ENCODE measurements at regions not wholly inside any gene's neighbourhood (a gene's known extent, or its start where the extent isn't known, plus 50 kb on each side); places are given as distances from the start of the nearest gene placed in this dataset.

GRCh38 chr14:101101456-101102056 lies 198.0 kb upstream of the RTL1 start:
- DNase-seq = no peak
- H3K9me3 ChIP-seq = no peaks in the 10 kb centered on the region
- H3K27me3 ChIP-seq (ENCODE audit: insufficient read depth) = no peaks in the 10 kb centered on the region
- H4K20me1 ChIP-seq (ENCODE audit: insufficient read depth) = no peaks in the 10 kb centered on the region
- no peak overlapping the region for H2AFZ ChIP-seq (ENCODE audit: low read depth)
- H3K4me1 ChIP-seq (ENCODE audit: control insufficient read depth in 1 of 2, insufficient read depth in 2 of 2, low read depth in 1 of 2, low read length in 1 of 2) = peaks cover 0 to 22% of the 10 kb centered on the region in 2 experiments; a peak in 1 of 4 replicates
- no peaks in the 10 kb centered on the region for H3F3A ChIP-seq (replicated peaks; ENCODE audit: insufficient read depth)
- H3K4me3 ChIP-seq (ENCODE audit: low read depth in 2 of 2, low read length in 1 of 2) = no peak overlapping the region
- TF ChIP-seq REST (IDR thresholded peaks at IDR 0.05; ENCODE audit: low read depth, low read length) = no peak
- TF ChIP-seq CTCF (IDR thresholded peaks at IDR 0.05) = no peak
- CTCF ChIA-PET = no interaction called here
- peak overlapping the region in 1 of 2 experiments; percentile 18; a peak in 1 of 4 replicates for H3K27ac ChIP-seq (ENCODE audit: low read depth in 2 of 2, low read length in 1 of 2)
- no peak overlapping the region for H3K9ac ChIP-seq
- no peaks in the 10 kb centered on the region for H3K79me2 ChIP-seq (ENCODE audit: insufficient read depth)
- POLR2A ChIA-PET = interaction anchor here (1.0 kb wide), 1 partner anchor 13 kb away, joined by 3 read pairs; no protein-coding TSS in a partner anchor
- H3K4me2 ChIP-seq = no peak overlapping the region
- H3K9me2 ChIP-seq = no peaks in the 10 kb centered on the region
- H3K36me3 ChIP-seq (replicated peaks in 1 of 2; ENCODE audit: control insufficient read depth in 1 of 2, insufficient read depth in 2 of 2, low read length in 1 of 2) = no peaks in the 10 kb centered on the region
- 58% methylated on average over 5 of the region's 5 CpGs for WGBS (ENCODE audit: low lambda C conversion rate)

- CTCF ChIA-PET = interaction anchor here (1.1 kb wide), 1 partner anchor 9 kb away, joined by 5 read pairs; no protein-coding TSS in a partner anchor
These were observed 199.4 kb upstream of the RTL1 start for GRCh38 chr14:101102875-101103274.

More at GRCh38 chr14:101102875-101103274, 199.4 kb upstream of the RTL1 start:
- no peaks in the 10 kb centered on the region for H3K9me3 ChIP-seq
- H4K20me1 ChIP-seq (ENCODE audit: insufficient read depth) = no peaks in the 10 kb centered on the region
- peak in 1 of 2 experiments; percentile 6; a peak in 1 of 4 replicates for TF ChIP-seq EP300 (IDR thresholded peaks at IDR 0.05; ENCODE audit: borderline replicate concordance in 1 of 2, low read depth in 1 of 2, low read length in 1 of 2)
- TF ChIP-seq CTCF (IDR thresholded peaks at IDR 0.05) = no peak
- H3K4me3 ChIP-seq (ENCODE audit: low read depth in 2 of 2, low read length in 1 of 2) = no peak overlapping the region
- no peaks in the 10 kb centered on the region for H3K9me2 ChIP-seq
- H3F3A ChIP-seq (replicated peaks; ENCODE audit: insufficient read depth) = no peaks in the 10 kb centered on the region
- POLR2A ChIA-PET = interaction anchor here (0.9 kb wide), 1 partner anchor 123 kb away, joined by 3 read pairs; no protein-coding TSS in a partner anchor
- H3K27ac ChIP-seq (ENCODE audit: low read depth in 2 of 2, low read length in 1 of 2) = peak overlapping the region in 1 of 2 experiments; percentile 77; a peak in 1 of 4 replicates
- no peaks in the 10 kb centered on the region for H3K27me3 ChIP-seq (ENCODE audit: insufficient read depth)
- no peaks in the 10 kb centered on the region for H3K36me3 ChIP-seq (replicated peaks in 1 of 2; ENCODE audit: control insufficient read depth in 1 of 2, insufficient read depth in 2 of 2, low read length in 1 of 2)
- peaks cover 0 to 22% of the 10 kb centered on the region in 2 experiments; a peak in 1 of 4 replicates for H3K4me1 ChIP-seq (ENCODE audit: control insufficient read depth in 1 of 2, insufficient read depth in 2 of 2, low read depth in 1 of 2, low read length in 1 of 2)
- DNase-seq = peak; percentile 61
- H3K79me2 ChIP-seq (ENCODE audit: insufficient read depth) = no peaks in the 10 kb centered on the region
- WGBS (ENCODE audit: low lambda C conversion rate) = 76% methylated on average over 3 of the region's 9 CpGs
- no peak overlapping the region for H3K4me2 ChIP-seq
- H3K9ac ChIP-seq = no peak overlapping the region
- H2AFZ ChIP-seq (ENCODE audit: low read depth) = no peak overlapping the region

Measured in SK-N-SH (cell line).